K562 (cell line): ENCODE measurements at regions not wholly inside any gene's neighbourhood (a gene's known extent, or its start where the extent isn't known, plus 50 kb on each side); places are given as distances from the start of the nearest gene placed in this dataset.
"Not testable (repeated sequence)": the region's sequence is repeated elsewhere in the genome, so short reads cannot be mapped to it uniquely, and the experiment has no call there.

Source experiments
- ATAC-seq: fragments of 200-7000 bp; cut with Tn5 transposase; 3 replicates; pipeline ENCODE4 v1.9.1; 2020; ENCODE audit warnings: moderate library complexity
- BruUV-seq: library from RNA; stranded (reverse); fragments of 400-500 nt; replicated peaks from 2 replicates; lab custom pipeline; 2021; lab: Mats Ljungman, UMichigan
- CTCF ChIA-PET: fragments of 300-600 bp; formaldehyde crosslinking; extraction: SDS; loops from one replicate; lab custom pipeline; 2021; ENCODE audit warnings: low intra/inter-chr PET ratio; lab: Yijun Ruan, JAX
- POLR2A ChIA-PET: fragments of 300-600, 350-650 bp; sonication (Branson Sonifier 250); formaldehyde crosslinking; extraction: SDS; loops from one replicate; lab custom pipeline; 2021; ENCODE audit warnings: antibody characterized with exemption, inconsistent platforms; lab: Yijun Ruan, JAX
- DNase-seq, 4 experiments: peaks; one replicate each; pipeline versions ENCODE4 v3.0.0 to v3.0.0-alpha.2; 2011 to 2018; ENCODE audit warnings: low spot score in 3 of 4, mixed read lengths in 3 of 4; ENCODE audit errors: extremely low read depth in 1 of 4
- FAIRE-seq: peaks from 2 replicates; lab custom pipeline; 2011; peaks lifted over from hg19 to GRCh38; lab: Jason Lieb, UNC
- H2AFZ ChIP-seq: 2 replicates; pipeline ENCODE4 v1.6.0; 2011; ENCODE audit warnings: low read depth, low read length, control low read depth, inconsistent platforms
- H3K27ac ChIP-seq: fragments of 200-600 bp; 3 replicates; pipeline ENCODE4 v1.8.0; 2011; ENCODE audit warnings: low read depth, mild to moderate bottlenecking, control low read depth, inconsistent platforms, low read length, moderate library complexity, mixed read lengths; ENCODE audit errors: extremely low read depth
- H3K27me3 ChIP-seq, 2 experiments: fragments of 300-600 bp in 1 of 2; 2 replicates in 1 of 2; 3 replicates in 1 of 2; pipeline versions ENCODE4 v1.6.0 to v1.8.0; 2011; ENCODE audit warnings: inconsistent platforms in 2 of 2, low read length in 2 of 2, mild to moderate bottlenecking in 1 of 2, mixed read lengths in 1 of 2, moderate library complexity in 1 of 2; ENCODE audit not compliant: control insufficient read depth in 2 of 2, insufficient read depth in 2 of 2
- H3K36me3 ChIP-seq: fragments of 300-600 bp; 3 replicates; pipeline ENCODE4 v1.8.0; 2011; ENCODE audit warnings: mild to moderate bottlenecking, low read length, inconsistent platforms; ENCODE audit not compliant: control insufficient read depth, insufficient read depth
- H3K4me1 ChIP-seq, 2 experiments: fragments of 200-600 bp in 1 of 2; replicated peaks in 1 of 2; 2 replicates in 1 of 2; 3 replicates in 1 of 2; pipeline versions ENCODE4 v1.5.1 to v1.8.0; 2011; ENCODE audit warnings: inconsistent platforms in 2 of 2, low read length in 2 of 2, mild to moderate bottlenecking in 1 of 2, mixed read lengths in 1 of 2, moderate library complexity in 1 of 2; ENCODE audit not compliant: control insufficient read depth in 2 of 2, insufficient read depth in 2 of 2
- H3K4me2 ChIP-seq: 2 replicates; pipeline ENCODE4 v1.6.1; 2011; ENCODE audit warnings: low read length, control low read depth, inconsistent platforms, mixed read lengths; ENCODE audit not compliant: insufficient read depth
- H3K4me3 ChIP-seq: fragments of 200-600 bp; sonication (generic), shearing (Covaris generic); 2 replicates; pipeline ENCODE4 v1.5.1; 2016; ENCODE audit warnings: control low read depth, inconsistent platforms
- H3K79me2 ChIP-seq: fragments of 200-600 bp; 3 replicates; pipeline ENCODE4 v1.8.0; 2011; ENCODE audit warnings: low read length, inconsistent platforms; ENCODE audit not compliant: control insufficient read depth, insufficient read depth
- H3K9ac ChIP-seq, 2 experiments: 2 replicates each; pipeline versions ENCODE4 v1.6.0 to v1.6.1; 2011; ENCODE audit warnings: low read depth in 2 of 2, low read length in 2 of 2, control low read depth in 1 of 2, inconsistent platforms in 1 of 2, mild to moderate bottlenecking in 1 of 2, mixed read lengths in 1 of 2; ENCODE audit not compliant: insufficient read depth in 1 of 2
- H3K9me1 ChIP-seq: one replicate; pipeline ENCODE4 v1.6.0; 2011; ENCODE audit warnings: inconsistent platforms, mild to moderate bottlenecking, low read length, moderate library complexity; ENCODE audit not compliant: control insufficient read depth, insufficient read depth
- H3K9me3 ChIP-seq: replicated peaks from 2 replicates; pipeline ENCODE4 v1.5.1; 2011; ENCODE audit warnings: low read depth, low read length, inconsistent platforms; ENCODE audit not compliant: control insufficient read depth, insufficient read depth
- H4K20me1 ChIP-seq: replicated peaks from 2 replicates; pipeline ENCODE4 v1.6.1; 2011; ENCODE audit warnings: low read length, inconsistent platforms, mixed read lengths; ENCODE audit not compliant: control insufficient read depth, insufficient read depth
- E2F6 ChIP-seq, 2 experiments: IDR thresholded peaks; 2 replicates each; pipeline ENCODE4 v1.6.1; 2011; ENCODE audit warnings: borderline replicate concordance in 1 of 2, control low read depth in 1 of 2, low read depth in 1 of 2, low read length in 1 of 2, mild to moderate bottlenecking in 1 of 2, mixed read lengths in 1 of 2, moderate library complexity in 1 of 2; ENCODE audit not compliant: insufficient read depth in 1 of 2, insufficient read length in 1 of 2, poor library complexity in 1 of 2, severe bottlenecking in 1 of 2; ENCODE audit errors: extremely low read depth in 1 of 2
- HNRNPLL ChIP-seq: fragments of 200-400 bp; formaldehyde crosslinking; IDR thresholded peaks from 2 replicates; pipeline ENCODE4 v1.6.1; 2017; ENCODE audit warnings: low read length, low read depth, mild to moderate bottlenecking; ENCODE audit not compliant: poor library complexity, severe bottlenecking
- NRF1 ChIP-seq, 2 experiments: fragments of 450-650 bp; IDR thresholded peaks in 1 of 2; conservative IDR thresholded peaks in 1 of 2; 2 replicates each; pipeline ENCODE4 v1.6.1; 2014; ENCODE audit warnings: mild to moderate bottlenecking in 2 of 2
- WGBS: fragments of 100-300 bp; shearing (Covaris generic); methylation state at CpG from one replicate; pipeline ENCODE4 v1.1.6; 2016; ENCODE audit warnings: low coverage, mixed read lengths; ENCODE audit not compliant: insufficient coverage; ENCODE audit errors: missing lambda C conversion rate; 5-methylcytosine and 5-hydroxymethylcytosine counted together
- in situ Hi-C: fragments of 300-500 bp; cut with MboI; formaldehyde crosslinking; loops from 4 replicates; pipeline ENCODE4 v1.15.0; 2018; ENCODE audit warnings: inconsistent platforms, mixed read lengths
- intact Hi-C: fragments of 100-400 bp; cut with micrococcal nuclease; formaldehyde crosslinking; loops from 2 replicates; pipeline ENCODE4 v1.14.2; 2022

GRCh38 chr13:25017808-25018728, 77.9 kb upstream of the PABPC3 start:
- H3K9ac ChIP-seq, H2AFZ ChIP-seq, H3K9me1 ChIP-seq, DNase-seq, H3K4me3 ChIP-seq, ATAC-seq, BruUV-seq, in situ Hi-C loops, H4K20me1 ChIP-seq, H3K79me2 ChIP-seq, H3K9me3 ChIP-seq, CTCF ChIA-PET, intact Hi-C loops, FAIRE-seq, H3K4me2 ChIP-seq, H3K27ac ChIP-seq, POLR2A ChIA-PET, H3K36me3 ChIP-seq: not testable (repeated sequence)
- 39% methylated on average over 11 of the region's 79 CpGs for WGBS
- H3K4me1 ChIP-seq, result peaks cover 0 to 11% of the 10 kb centered on the region in 2 experiments; a peak in 3 of 5 replicates
- TF ChIP-seq E2F6 (IDR thresholded peaks at IDR 0.05; ENCODE audit: borderline replicate concordance in 1 of 2, extremely low read depth in 1 of 2, insufficient read depth in 1 of 2, insufficient read length in 1 of 2, low read depth in 1 of 2, low read length in 1 of 2, poor library complexity in 1 of 2, severe bottlenecking in 1 of 2), result peak in 1 of 2 experiments; percentile 45
- peak; percentile 26 for TF ChIP-seq HNRNPLL
- TF ChIP-seq NRF1 (conservative IDR thresholded peaks at IDR 0.05 in 1 of 2, IDR thresholded peaks at IDR 0.05 in 1 of 2), result peak; percentile 68 to 70
- peaks cover 4 to 12% of the 10 kb centered on the region in 2 experiments; a peak in 3 of 5 replicates for H3K27me3 ChIP-seq
